Activated CD8-positive, alpha-beta T cell treated with anti-CD3 and anti-CD28 coated beads, Interleukin-2, amount 10 ng/mL, durations not matched to agents 7 days and 5 days (primary cell): ENCODE measurements at regions not wholly inside any gene's neighbourhood (a gene's known extent, or its start where the extent isn't known, plus 50 kb on each side); places are given as distances from the start of the nearest gene placed in this dataset.
A peak's percentile ranks its signal among the peaks of the same experiment; 100 is the strongest.

Source experiments
- ATAC-seq: fragments of 150-1000 bp; cut with Tn5 transposase; one replicate; pipeline ENCODE4 v1.10.0; 2021; ENCODE audit warnings: moderate library complexity
- CTCF ChIA-PET: fragments of 350-600 bp; sonication (Branson Sonifier 250); formaldehyde crosslinking; loops from one replicate; lab custom pipeline; 2021; ENCODE audit warnings: antibody characterized with exemption; lab: Charles Lee
- POLR2A ChIA-PET: fragments of 350-600 bp; sonication (Branson Sonifier 250); formaldehyde crosslinking; loops from one replicate; lab custom pipeline; 2021; ENCODE audit warnings: antibody characterized with exemption; lab: Charles Lee
- DNase-seq: peaks from one replicate; pipeline ENCODE4 v3.0.0-alpha.2; 2020
- H3K27ac Mint-ChIP-seq: one replicate; pipeline ENCODE4 v1.8.0; 2021; ENCODE audit warnings: mild to moderate bottlenecking, mixed read lengths
- H3K27me3 Mint-ChIP-seq: one replicate; pipeline ENCODE4 v1.8.0; 2021; ENCODE audit warnings: low read depth, mixed read lengths
- H3K36me3 Mint-ChIP-seq: one replicate; pipeline ENCODE4 v1.8.0; 2021; ENCODE audit warnings: low read depth, mixed read lengths
- H3K4me1 Mint-ChIP-seq: one replicate; pipeline ENCODE4 v1.8.0; 2021; ENCODE audit warnings: low read depth, mixed read lengths
- H3K4me3 Mint-ChIP-seq: one replicate; pipeline ENCODE4 v1.8.0; 2021; ENCODE audit warnings: mild to moderate bottlenecking, mixed read lengths
- H3K9me3 Mint-ChIP-seq: one replicate; pipeline ENCODE4 v1.8.0; 2022; ENCODE audit warnings: mixed read lengths; ENCODE audit not compliant: insufficient read depth

DNA sequence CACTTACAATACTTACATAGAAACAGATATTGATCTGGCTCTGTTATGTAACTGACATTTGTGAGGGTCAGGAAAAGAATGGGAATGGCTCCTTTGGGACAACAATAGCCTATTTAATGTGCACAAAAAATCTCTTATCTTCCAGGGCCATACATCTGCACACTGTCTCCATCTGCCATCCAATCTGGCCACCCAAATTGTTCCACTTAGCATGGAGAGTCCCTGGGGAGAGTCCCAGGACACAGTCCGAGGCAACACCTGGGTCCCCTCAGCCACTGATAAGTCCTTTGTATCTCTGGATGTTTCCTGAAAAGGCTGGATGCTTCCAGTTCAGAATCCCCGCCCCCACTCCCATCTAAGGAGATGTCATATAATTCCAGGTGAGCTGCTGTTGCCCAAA lies 274.2 kb upstream of the NCKAP5 start:
- H3K4me3 Mint-ChIP-seq = no peak overlapping the region
- H3K27me3 Mint-ChIP-seq = peaks cover 8% of the 10 kb centered on the region
- ATAC-seq (no peak), DNase-seq (no peak)
- H3K36me3 Mint-ChIP-seq = no peaks in the 10 kb centered on the region
- H3K9me3 Mint-ChIP-seq = no peaks in the 10 kb centered on the region
- no peaks in the 10 kb centered on the region for H3K4me1 Mint-ChIP-seq
- no peak overlapping the region for H3K27ac Mint-ChIP-seq
- CTCF ChIA-PET = no interaction called here
- POLR2A ChIA-PET = no interaction called here

- Mint-ChIP-seq H3K9me3 (no peaks in the 10 kb centered on the region), H3K36me3 (no peaks in the 10 kb centered on the region), H3K4me1 (no peaks in the 10 kb centered on the region), H3K4me3 (no peak overlapping the region), H3K27me3 (peaks cover 8% of the 10 kb centered on the region), H3K27ac (no peak overlapping the region)
- CTCF ChIA-PET = interaction anchor here (1.1 kb wide), 1 partner anchor 43 kb away, joined by 3 read pairs; no protein-coding TSS in a partner anchor
- ATAC-seq (no peak), DNase-seq (no peak)
- POLR2A ChIA-PET = no interaction called here
Observed at GRCh38 chr2:133843091-133843490, 274.8 kb upstream of the NCKAP5 start.

DNA sequence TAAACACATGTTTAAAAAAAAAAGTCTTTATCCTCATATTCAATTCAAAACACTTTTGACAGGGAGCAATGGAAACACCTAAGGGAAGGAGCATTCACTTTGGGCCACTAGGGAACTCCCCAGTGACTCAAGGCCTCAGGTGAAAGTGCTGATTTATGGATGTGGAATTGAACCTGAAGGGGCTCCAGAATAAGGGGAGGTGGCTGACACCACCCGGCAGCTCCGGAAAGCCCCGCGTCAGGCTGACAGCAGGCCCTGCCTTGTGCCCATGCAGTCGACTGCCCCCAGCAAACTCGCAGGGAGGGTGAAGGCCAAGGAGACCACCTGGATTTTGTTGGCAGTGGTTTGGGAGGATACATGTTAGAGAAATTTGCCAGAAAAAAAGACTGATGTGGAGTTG lies 275.3 kb upstream of the NCKAP5 start:
- Mint-ChIP-seq H3K36me3 (no peaks in the 10 kb centered on the region), H3K9me3 (no peaks in the 10 kb centered on the region), H3K27me3 (peaks cover 8% of the 10 kb centered on the region), H3K4me1 (no peaks in the 10 kb centered on the region), H3K27ac (no peak overlapping the region), H3K4me3 (no peak overlapping the region)
- DNase-seq = no peak
- ChIA-PET POLR2A (no interaction called here), CTCF (interaction anchor here (1.1 to 2.2 kb wide), 9 partner anchors 8 to 1296 kb away, joined by 3 to 14 read pairs (median 4); no protein-coding TSS in a partner anchor)
- no peak for ATAC-seq

DNA sequence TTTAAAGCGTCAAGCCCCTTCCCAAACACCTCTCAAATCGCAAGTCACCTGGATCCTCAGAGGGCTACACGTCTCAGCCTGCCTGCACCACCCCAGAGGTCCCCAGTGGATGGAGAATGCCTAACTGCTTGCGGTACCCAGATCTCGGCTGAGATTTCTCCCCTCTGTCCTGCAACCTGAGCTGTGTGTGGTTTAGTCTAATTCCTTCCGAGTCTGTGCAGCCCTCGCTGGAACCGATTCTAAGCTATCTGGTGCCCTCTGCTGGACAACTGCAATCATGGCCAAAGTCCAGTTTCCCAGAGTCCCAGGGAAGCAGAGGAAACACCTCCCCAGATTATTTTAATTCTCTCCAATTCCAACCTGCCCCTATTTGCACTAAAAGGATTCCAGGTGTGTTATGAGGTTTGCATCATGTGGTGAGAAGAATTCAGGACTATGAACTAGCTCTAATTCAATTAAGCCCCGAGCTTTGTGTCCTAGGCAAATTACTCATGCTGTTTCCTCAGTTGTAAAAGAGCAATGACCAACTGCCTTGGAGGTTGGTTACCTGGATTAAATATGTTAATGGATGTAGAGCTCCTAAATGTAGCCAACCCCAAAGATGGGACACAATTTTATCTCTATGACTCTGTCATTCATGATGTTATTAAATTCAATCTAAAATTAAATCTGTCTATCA lies 276.1 kb upstream of the NCKAP5 start:
- CTCF ChIA-PET = interaction anchor here (0.7 to 2.2 kb wide), 18 partner anchors 9 to 1576 kb away, joined by 3 to 14 read pairs (median 4); no protein-coding TSS in a partner anchor
- Mint-ChIP-seq H3K4me1 (no peaks in the 10 kb centered on the region), H3K27me3 (peaks cover 8% of the 10 kb centered on the region), H3K4me3 (no peak overlapping the region), H3K27ac (no peak overlapping the region), H3K36me3 (no peaks in the 10 kb centered on the region), H3K9me3 (no peaks in the 10 kb centered on the region)
- ATAC-seq (peak; percentile 74), DNase-seq (peak; percentile 67)
- POLR2A ChIA-PET = no interaction called here

GRCh38 chr2:133846476-133846875 lies 278.2 kb upstream of the NCKAP5 start:
- Mint-ChIP-seq H3K9me3 (no peaks in the 10 kb centered on the region), H3K4me1 (no peaks in the 10 kb centered on the region), H3K27me3 (peaks cover 8% of the 10 kb centered on the region), H3K4me3 (no peak overlapping the region), H3K36me3 (no peaks in the 10 kb centered on the region), H3K27ac (no peak overlapping the region)
- ChIA-PET CTCF (interaction anchor here (0.7 kb wide), 1 partner anchor 523 kb away, joined by 4 read pairs; no protein-coding TSS in a partner anchor), POLR2A (no interaction called here)
- ATAC-seq (no peak), DNase-seq (no peak)

GRCh38 chr2:133847591-133847990 lies 279.3 kb upstream of the NCKAP5 start:
- Mint-ChIP-seq H3K27ac (no peak overlapping the region), H3K27me3 (peaks cover 8% of the 10 kb centered on the region), H3K4me1 (no peaks in the 10 kb centered on the region), H3K9me3 (no peaks in the 10 kb centered on the region), H3K4me3 (no peak overlapping the region), H3K36me3 (no peaks in the 10 kb centered on the region)
- CTCF ChIA-PET = no interaction called here
- ATAC-seq = no peak
- POLR2A ChIA-PET = no interaction called here
- no peak for DNase-seq

- Mint-ChIP-seq H3K27ac (no peak overlapping the region), H3K36me3 (no peaks in the 10 kb centered on the region), H3K27me3 (peaks cover 8% of the 10 kb centered on the region), H3K9me3 (no peaks in the 10 kb centered on the region), H3K4me1 (no peaks in the 10 kb centered on the region), H3K4me3 (no peak overlapping the region)
- no peak for DNase-seq
- ChIA-PET CTCF (interaction anchor here (1.3 kb wide), 1 partner anchor 39 kb away, joined by 3 read pairs; no protein-coding TSS in a partner anchor), POLR2A (no interaction called here)
- ATAC-seq = no peak
Observed at GRCh38 chr2:133848111-133848649, 279.9 kb upstream of the NCKAP5 start.

- ChIA-PET POLR2A (no interaction called here), CTCF (interaction anchor here (1.3 kb wide), 1 partner anchor 38 kb away, joined by 3 read pairs; no protein-coding TSS in a partner anchor)
- Mint-ChIP-seq H3K27me3 (peaks cover 8% of the 10 kb centered on the region), H3K4me1 (no peaks in the 10 kb centered on the region), H3K27ac (no peak overlapping the region), H3K36me3 (no peaks in the 10 kb centered on the region), H3K4me3 (no peak overlapping the region), H3K9me3 (no peaks in the 10 kb centered on the region)
- ATAC-seq (no peak), DNase-seq (no peak)
Observed at GRCh38 chr2:133849341-133849740, 281.1 kb upstream of the NCKAP5 start.

GRCh38 chr2:133854603-133855200 lies 286.4 kb upstream of the NCKAP5 start:
- DNase-seq = no peak
- ATAC-seq = no peak
- no peak overlapping the region for H3K27ac Mint-ChIP-seq
- H3K27me3 Mint-ChIP-seq = peaks cover 5% of the 10 kb centered on the region
- H3K36me3 Mint-ChIP-seq = no peaks in the 10 kb centered on the region
- POLR2A ChIA-PET = no interaction called here
- CTCF ChIA-PET = interaction anchor here (1.0 kb wide), 1 partner anchor 10 kb away, joined by 4 read pairs; no protein-coding TSS in a partner anchor
- H3K4me3 Mint-ChIP-seq = no peak overlapping the region
- H3K4me1 Mint-ChIP-seq = no peaks in the 10 kb centered on the region
- H3K9me3 Mint-ChIP-seq = no peaks in the 10 kb centered on the region

- Mint-ChIP-seq H3K9me3 (no peaks in the 10 kb centered on the region), H3K27me3 (peaks cover 5% of the 10 kb centered on the region), H3K36me3 (no peaks in the 10 kb centered on the region), H3K4me3 (no peak overlapping the region), H3K27ac (no peak overlapping the region), H3K4me1 (no peaks in the 10 kb centered on the region)
- ChIA-PET POLR2A (no interaction called here), CTCF (no interaction called here)
- no peak for ATAC-seq
- DNase-seq = no peak
Observed at GRCh38 chr2:133855526-133855925, 287.3 kb upstream of the NCKAP5 start.

- CTCF ChIA-PET = interaction anchor here (1.0 to 1.6 kb wide), 2 partner anchors 13 to 30 kb away, joined by 3 to 4 read pairs; no protein-coding TSS in a partner anchor
- Mint-ChIP-seq H3K9me3 (no peaks in the 10 kb centered on the region), H3K4me1 (no peaks in the 10 kb centered on the region), H3K27ac (no peak overlapping the region), H3K36me3 (no peaks in the 10 kb centered on the region), H3K27me3 (peaks cover 8% of the 10 kb centered on the region), H3K4me3 (no peak overlapping the region)
- DNase-seq = no peak
- ATAC-seq = no peak
- POLR2A ChIA-PET = no interaction called here
Observed at GRCh38 chr2:133856678-133857077, 288.4 kb upstream of the NCKAP5 start.

- Mint-ChIP-seq H3K9me3 (no peaks in the 10 kb centered on the region), H3K27me3 (peaks cover 8% of the 10 kb centered on the region), H3K4me3 (no peak overlapping the region), H3K27ac (no peak overlapping the region), H3K4me1 (no peaks in the 10 kb centered on the region), H3K36me3 (no peaks in the 10 kb centered on the region)
- DNase-seq = no peak
- no peak for ATAC-seq
- ChIA-PET CTCF (interaction anchor here (2.9 kb wide), 1 partner anchor 15 kb away, joined by 14 read pairs; no protein-coding TSS in a partner anchor), POLR2A (no interaction called here)
Observed at GRCh38 chr2:133859578-133859977, 291.3 kb upstream of the NCKAP5 start.
